ENCODE measurements at regions not wholly inside any gene's neighbourhood (a gene's known extent, or its start where the extent isn't known, plus 50 kb on each side); places are given as distances from the start of the nearest gene placed in this dataset.
"Not testable (repeated sequence)": the region's sequence is repeated elsewhere in the genome, so short reads cannot be mapped to it uniquely, and the experiment has no call there.

DNA sequence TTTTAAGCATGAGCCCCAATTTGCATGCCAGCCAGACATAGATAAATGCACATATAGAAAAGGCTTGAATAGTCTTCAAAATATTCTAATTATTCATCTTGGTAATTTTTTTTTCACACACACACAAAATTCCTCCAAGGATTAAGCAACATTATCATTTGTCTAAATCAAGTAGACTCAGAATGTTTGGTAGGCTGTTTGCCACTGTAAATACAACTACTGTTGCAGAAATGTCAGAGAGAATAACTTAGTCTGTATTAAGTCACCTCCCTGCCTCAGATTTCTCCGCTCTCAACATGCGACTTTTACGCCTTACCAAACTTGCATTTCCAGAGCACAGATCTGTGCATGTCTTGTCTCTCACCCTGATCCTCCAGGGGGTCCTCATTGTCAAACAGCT, 265.6 kb upstream of the C9orf72 start:
- TF ChIP-seq, protein P1, sequence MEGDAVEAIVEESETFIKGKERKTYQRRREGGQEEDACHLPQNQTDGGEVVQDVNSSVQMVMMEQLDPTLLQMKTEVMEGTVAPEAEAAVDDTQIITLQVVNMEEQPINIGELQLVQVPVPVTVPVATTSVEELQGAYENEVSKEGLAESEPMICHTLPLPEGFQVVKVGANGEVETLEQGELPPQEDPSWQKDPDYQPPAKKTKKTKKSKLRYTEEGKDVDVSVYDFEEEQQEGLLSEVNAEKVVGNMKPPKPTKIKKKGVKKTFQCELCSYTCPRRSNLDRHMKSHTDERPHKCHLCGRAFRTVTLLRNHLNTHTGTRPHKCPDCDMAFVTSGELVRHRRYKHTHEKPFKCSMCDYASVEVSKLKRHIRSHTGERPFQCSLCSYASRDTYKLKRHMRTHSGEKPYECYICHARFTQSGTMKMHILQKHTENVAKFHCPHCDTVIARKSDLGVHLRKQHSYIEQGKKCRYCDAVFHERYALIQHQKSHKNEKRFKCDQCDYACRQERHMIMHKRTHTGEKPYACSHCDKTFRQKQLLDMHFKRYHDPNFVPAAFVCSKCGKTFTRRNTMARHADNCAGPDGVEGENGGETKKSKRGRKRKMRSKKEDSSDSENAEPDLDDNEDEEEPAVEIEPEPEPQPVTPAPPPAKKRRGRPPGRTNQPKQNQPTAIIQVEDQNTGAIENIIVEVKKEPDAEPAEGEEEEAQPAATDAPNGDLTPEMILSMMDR (IDR thresholded peaks at IDR 0.05; ENCODE audit: control extremely low read depth, extremely low read depth, low read depth, missing control alignments): no peak
- POLR2A ChIA-PET: no interaction called here

DNA sequence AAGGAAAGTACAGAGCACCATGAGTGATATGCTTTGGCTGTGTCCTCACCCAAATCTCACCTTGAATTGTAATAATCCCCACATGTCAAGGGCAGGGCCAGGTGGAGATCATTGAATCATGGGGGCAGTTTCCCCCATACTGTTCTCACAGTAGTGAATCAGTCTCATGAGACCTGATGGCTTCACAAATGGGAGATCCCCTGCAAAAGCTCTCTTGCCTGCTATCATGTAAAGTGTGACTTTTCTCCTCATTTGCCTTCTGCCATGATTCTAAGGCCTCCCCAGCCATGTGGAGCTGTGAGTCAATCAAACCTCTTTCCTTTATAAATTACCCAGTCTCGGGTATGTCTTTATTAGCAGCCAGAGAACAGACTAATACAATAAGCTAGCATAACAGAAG, 266.5 kb upstream of the C9orf72 start:
- POLR2A ChIA-PET; CTCF ChIA-PET; DNase-seq (ENCODE audit: extremely low spot score): not testable (repeated sequence)

More for the DNA sequence above, 265.6 kb upstream of the C9orf72 start:
- no peak for DNase-seq (ENCODE audit: extremely low spot score)
- CTCF ChIA-PET: interaction anchor here (1.3 kb wide), 1 partner anchor 17 kb away, joined by 3 read pairs; no protein-coding TSS in a partner anchor

DNA sequence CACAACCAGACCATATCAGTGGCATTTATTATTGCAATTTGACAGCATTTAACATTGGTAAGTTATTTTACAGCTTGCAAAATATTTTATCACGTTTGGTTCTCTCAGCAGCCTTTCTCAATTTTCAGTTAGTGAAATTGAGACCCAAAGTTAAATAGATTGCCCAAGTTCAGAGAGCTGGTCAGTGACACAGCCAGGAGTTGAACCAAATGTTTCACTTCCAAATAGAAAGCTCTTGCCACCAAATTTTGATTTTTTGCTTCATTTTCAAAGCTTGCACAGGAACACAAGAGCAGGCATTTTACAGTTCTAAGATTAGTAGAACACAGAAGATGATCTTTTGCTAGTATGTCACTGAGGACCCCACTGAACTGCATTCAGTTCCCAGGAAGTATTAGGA, 271.5 kb upstream of the C9orf72 start:
- no peak for DNase-seq (ENCODE audit: extremely low spot score)
- TF ChIP-seq, protein P1 (IDR thresholded peaks at IDR 0.05; ENCODE audit: control extremely low read depth, extremely low read depth, low read depth, missing control alignments): no peak
- ChIA-PET POLR2A (no interaction called here), CTCF (no interaction called here)

DNA sequence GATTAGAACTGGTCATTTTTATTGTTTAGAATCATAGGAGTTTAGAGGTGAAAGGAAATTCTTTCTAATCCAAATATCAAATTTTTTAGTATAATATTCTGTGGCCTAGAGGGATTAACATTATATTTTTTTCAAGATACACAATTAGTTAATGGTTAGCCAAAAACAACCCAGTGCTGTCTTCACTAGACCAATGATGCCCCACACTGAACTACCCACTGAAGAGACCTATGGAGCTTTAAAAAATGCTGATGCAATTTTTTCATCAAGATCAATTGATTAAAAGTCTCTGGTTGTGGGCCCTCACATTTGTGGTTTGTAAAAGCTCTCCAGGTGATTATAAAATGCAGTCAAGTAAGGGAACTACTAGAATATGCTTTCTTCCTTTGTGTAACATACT, 274.1 kb upstream of the C9orf72 start:
- TF ChIP-seq, protein P1 (IDR thresholded peaks at IDR 0.05; ENCODE audit: control extremely low read depth, extremely low read depth, low read depth, missing control alignments): no peak
- no peak for DNase-seq (ENCODE audit: extremely low spot score)
- POLR2A ChIA-PET: no interaction called here
- CTCF ChIA-PET: interaction anchor here (1.1 kb wide), 1 partner anchor 10 kb away, joined by 3 read pairs; no protein-coding TSS in a partner anchor

DNA sequence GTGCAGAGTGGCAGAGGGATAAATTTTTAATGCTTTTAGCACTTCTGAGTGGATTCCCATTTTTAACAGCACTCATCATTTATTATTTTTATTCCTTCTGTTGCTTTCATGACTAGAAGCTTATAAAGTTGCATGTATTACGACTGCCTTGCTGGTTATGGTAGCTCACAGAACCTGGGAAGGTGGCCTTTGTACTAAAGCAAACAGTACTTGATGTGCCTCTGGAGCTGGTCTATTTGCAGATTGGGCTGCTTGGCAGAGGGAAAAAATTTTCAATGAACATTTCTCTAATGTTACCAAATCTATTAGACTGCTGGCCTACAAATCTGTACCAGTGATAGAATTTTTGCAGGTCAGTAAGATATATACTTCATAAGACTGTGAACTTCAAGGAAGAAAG, 274.5 kb upstream of the C9orf72 start:
- POLR2A ChIA-PET: no interaction called here
- TF ChIP-seq, protein P1 (IDR thresholded peaks at IDR 0.05; ENCODE audit: control extremely low read depth, extremely low read depth, low read depth, missing control alignments): no peak

DNA sequence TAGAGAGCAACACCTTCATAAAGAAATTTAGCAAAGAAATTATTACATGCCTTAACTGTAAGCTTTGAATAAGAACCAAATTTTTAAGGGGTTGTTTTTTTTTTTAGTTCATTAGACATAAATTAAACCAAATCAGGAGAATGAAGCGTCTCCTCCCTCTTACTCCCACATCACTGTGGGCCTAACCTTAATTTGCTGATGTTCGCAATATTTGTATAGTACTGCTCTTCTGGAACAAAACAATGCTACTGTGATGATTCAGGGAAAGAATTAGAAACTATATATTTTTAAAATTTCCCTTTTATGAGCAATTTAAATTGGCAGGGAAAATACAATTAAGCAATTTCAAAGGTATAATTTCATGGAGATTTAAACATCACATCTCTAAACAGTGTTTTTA, 275.0 kb upstream of the C9orf72 start:
- no peak for DNase-seq (ENCODE audit: extremely low spot score)
- ChIA-PET POLR2A (no interaction called here), CTCF (no interaction called here)
- TF ChIP-seq, protein P1 (IDR thresholded peaks at IDR 0.05; ENCODE audit: control extremely low read depth, extremely low read depth, low read depth, missing control alignments): no peak

More for the DNA sequence above, 274.5 kb upstream of the C9orf72 start:
- CTCF ChIA-PET: no interaction called here
- no peak for DNase-seq (ENCODE audit: extremely low spot score)

DNA sequence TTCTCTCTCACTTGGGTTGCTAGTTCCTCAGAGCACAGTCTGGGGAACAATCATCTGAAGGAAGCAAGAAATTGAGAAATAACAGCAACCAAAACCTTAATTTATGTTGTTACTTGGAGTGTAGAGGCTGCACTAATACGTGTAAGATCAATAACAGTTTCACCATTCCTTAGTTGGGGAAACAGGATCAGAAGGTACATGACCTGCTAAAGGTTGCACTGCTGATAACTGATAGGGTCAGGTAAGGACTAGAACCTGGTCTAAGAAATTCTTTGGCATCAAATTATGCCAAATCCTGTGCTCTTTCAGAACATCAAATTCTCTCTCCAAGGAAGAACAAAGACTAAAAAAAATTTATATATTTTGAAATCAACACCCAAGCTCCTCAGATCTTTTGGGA, 278.6 kb upstream of the C9orf72 start:
- no peak for DNase-seq (ENCODE audit: extremely low spot score)
- ChIA-PET POLR2A (no interaction called here), CTCF (interaction anchor here (1.0 kb wide), 1 partner anchor 11 kb away, joined by 3 read pairs; no protein-coding TSS in a partner anchor)

More for the DNA sequence above, 278.6 kb upstream of the C9orf72 start:
- TF ChIP-seq, protein P1 (IDR thresholded peaks at IDR 0.05; ENCODE audit: control extremely low read depth, extremely low read depth, low read depth, missing control alignments): no peak

All from GM10248 (cell line).